Naive thymus-derived CD4-positive, alpha-beta T cell (primary cell): ENCODE measurements at regions not wholly inside any gene's neighbourhood (a gene's known extent, or its start where the extent isn't known, plus 50 kb on each side); places are given as distances from the start of the nearest gene placed in this dataset.

Experiments
- ATAC-seq: fragments of 150-1000 bp; cut with Tn5 transposase; 2 replicates; pipeline ENCODE4 v1.10.0; 2021; ENCODE audit warnings: mild to moderate bottlenecking, moderate library complexity
- CTCF ChIA-PET: fragments of 350-600 bp; sonication (Branson Sonifier 250); formaldehyde crosslinking; loops from one replicate; lab custom pipeline; 2021; ENCODE audit warnings: antibody characterized with exemption; lab: Charles Lee
- POLR2A ChIA-PET: fragments of 350-600 bp; sonication (Branson Sonifier 250); formaldehyde crosslinking; loops from one replicate; lab custom pipeline; 2021; ENCODE audit warnings: antibody characterized with exemption, inconsistent platforms; lab: Charles Lee
- DNase-seq, 9 donors: peaks; one replicate each; pipeline versions ENCODE4 v3.0.0 to v3.0.0-alpha.2; 2020 to 2022; ENCODE audit warnings: mixed read lengths in 1 of 9
- H3K27ac ChIP-seq: one replicate; pipeline ENCODE4 v1.7.0; 2013; ENCODE audit warnings: mild to moderate bottlenecking, low read depth, low read length, moderate library complexity
- H3K27me3 ChIP-seq, 2 donors: one replicate each; pipeline ENCODE4 v1.7.0; 2013; ENCODE audit warnings: low read length in 2 of 2, mild to moderate bottlenecking in 2 of 2, moderate library complexity in 2 of 2; ENCODE audit not compliant: control insufficient read depth in 2 of 2, insufficient read depth in 2 of 2
- H3K36me3 ChIP-seq, 3 experiments: 1 replicate in 2 of 3; 2 replicates in 1 of 3; pipeline ENCODE4 v1.7.0; 2013; ENCODE audit warnings: low read length in 3 of 3, mild to moderate bottlenecking in 3 of 3, moderate library complexity in 1 of 3; ENCODE audit not compliant: insufficient read depth in 3 of 3, control insufficient read depth in 2 of 3
- H3K4me1 ChIP-seq, 2 donors: one replicate each; pipeline ENCODE4 v1.7.0; 2013; ENCODE audit warnings: low read length in 2 of 2, mild to moderate bottlenecking in 2 of 2, moderate library complexity in 1 of 2; ENCODE audit not compliant: control insufficient read depth in 2 of 2, insufficient read depth in 2 of 2
- H3K4me3 ChIP-seq: 2 replicates; pipeline ENCODE4 v1.7.0; 2013; ENCODE audit warnings: mild to moderate bottlenecking, low read length
- H3K9me3 ChIP-seq, 3 experiments: 1 replicate in 2 of 3; 2 replicates in 1 of 3; pipeline ENCODE4 v1.7.0; 2013; ENCODE audit warnings: low read length in 3 of 3; ENCODE audit not compliant: control insufficient read depth in 2 of 3
- H3K27ac Mint-ChIP-seq, 9 donors: one replicate each; pipeline ENCODE4 v1.8.0; 2020 to 2022; ENCODE audit warnings: mixed read lengths in 9 of 9, mild to moderate bottlenecking in 8 of 9, moderate library complexity in 5 of 9, inconsistent platforms in 2 of 9
- H3K27me3 Mint-ChIP-seq, 5 donors: one replicate each; pipeline ENCODE4 v1.8.0; 2021 to 2022; ENCODE audit warnings: mixed read lengths in 5 of 5, mild to moderate bottlenecking in 1 of 5
- H3K36me3 Mint-ChIP-seq, 5 donors: one replicate each; pipeline ENCODE4 v1.8.0; 2020 to 2022; ENCODE audit warnings: mixed read lengths in 5 of 5, mild to moderate bottlenecking in 3 of 5, inconsistent platforms in 1 of 5
- H3K4me1 Mint-ChIP-seq, 7 donors: one replicate each; pipeline ENCODE4 v1.8.0; 2020 to 2022; ENCODE audit warnings: mixed read lengths in 7 of 7, mild to moderate bottlenecking in 3 of 7, inconsistent platforms in 1 of 7
- H3K4me3 Mint-ChIP-seq, 10 donors: one replicate each; pipeline ENCODE4 v1.8.0; 2020 to 2022; ENCODE audit warnings: mild to moderate bottlenecking in 10 of 10, mixed read lengths in 10 of 10, moderate library complexity in 6 of 10, inconsistent platforms in 2 of 10
- H3K9me3 Mint-ChIP-seq, 11 donors: one replicate each; pipeline ENCODE4 v1.8.0; 2020 to 2022; ENCODE audit warnings: mixed read lengths in 11 of 11, mild to moderate bottlenecking in 4 of 11, inconsistent platforms in 1 of 11, moderate library complexity in 1 of 11
- intact Hi-C, 2 donors: fragments of 100-400 bp; cut with micrococcal nuclease; formaldehyde crosslinking; loops; one replicate each; pipeline ENCODE4 v1.15.1; 2023

- Mint-ChIP-seq H3K9me3 (peaks cover 0 to 10% (median 4%) of the 10 kb centered on the region in 11 donors), H3K4me1 (no peaks in the 10 kb centered on the region), H3K4me3 (no peak overlapping the region), H3K27ac (no peak overlapping the region), H3K36me3 (no peaks in the 10 kb centered on the region), H3K27me3 (no peaks in the 10 kb centered on the region)
- CTCF ChIA-PET = no interaction called here
- no peaks in the 10 kb centered on the region for H3K27me3 ChIP-seq
- intact Hi-C loops = no loop called here
- no peak for DNase-seq
- no peaks in the 10 kb centered on the region for H3K36me3 ChIP-seq
- H3K4me3 ChIP-seq = no peak overlapping the region
- H3K4me1 ChIP-seq = no peaks in the 10 kb centered on the region
- ATAC-seq = no peak
- H3K9me3 ChIP-seq = no peaks in the 10 kb centered on the region
- POLR2A ChIA-PET = no interaction called here
- no peak overlapping the region for H3K27ac ChIP-seq
Measured at GRCh38 chr5:113971454-113971853, 390.4 kb upstream of the KCNN2 start.

- H3K27ac ChIP-seq = no peak overlapping the region
- no peaks in the 10 kb centered on the region for H3K9me3 ChIP-seq
- POLR2A ChIA-PET = no interaction called here
- Mint-ChIP-seq H3K27ac (no peak overlapping the region), H3K36me3 (no peaks in the 10 kb centered on the region), H3K4me3 (no peak overlapping the region), H3K27me3 (no peaks in the 10 kb centered on the region), H3K4me1 (no peaks in the 10 kb centered on the region), H3K9me3 (peaks cover 0 to 16% (median 4%) of the 10 kb centered on the region in 11 donors)
- intact Hi-C loops = no loop called here
- ATAC-seq (no peak), DNase-seq (no peak)
- no peaks in the 10 kb centered on the region for H3K4me1 ChIP-seq
- no peak overlapping the region for H3K4me3 ChIP-seq
- H3K36me3 ChIP-seq = no peaks in the 10 kb centered on the region
- no peaks in the 10 kb centered on the region for H3K27me3 ChIP-seq
- CTCF ChIA-PET = no interaction called here
Measured at GRCh38 chr5:113974976-113975375, 386.9 kb upstream of the KCNN2 start.

- H3K9me3 Mint-ChIP-seq = peaks cover 0 to 9% (median 0%) of the 10 kb centered on the region in 11 donors
- no peak for ATAC-seq
- H3K27ac Mint-ChIP-seq = no peak overlapping the region
- CTCF ChIA-PET = no interaction called here
- Histone ChIP-seq H3K9me3 (no peaks in the 10 kb centered on the region), H3K4me1 (no peaks in the 10 kb centered on the region), H3K4me3 (no peak overlapping the region), H3K27ac (no peak overlapping the region), H3K36me3 (no peaks in the 10 kb centered on the region), H3K27me3 (no peaks in the 10 kb centered on the region)
- H3K27me3 Mint-ChIP-seq = no peaks in the 10 kb centered on the region
- DNase-seq = no peak
- no peaks in the 10 kb centered on the region for H3K36me3 Mint-ChIP-seq
- no peaks in the 10 kb centered on the region for H3K4me1 Mint-ChIP-seq
- no peak overlapping the region for H3K4me3 Mint-ChIP-seq
- POLR2A ChIA-PET = no interaction called here
- intact Hi-C loops = no loop called here
Measured at GRCh38 chr5:113984928-113985327, 376.9 kb upstream of the KCNN2 start.

GRCh38 chr5:113985505-113985904, 376.4 kb upstream of the KCNN2 start:
- ATAC-seq = no peak
- no peaks in the 10 kb centered on the region for H3K36me3 Mint-ChIP-seq
- Histone ChIP-seq H3K27ac (no peak overlapping the region), H3K4me1 (no peaks in the 10 kb centered on the region), H3K36me3 (no peaks in the 10 kb centered on the region), H3K4me3 (no peak overlapping the region), H3K9me3 (no peaks in the 10 kb centered on the region), H3K27me3 (no peaks in the 10 kb centered on the region)
- POLR2A ChIA-PET = no interaction called here
- H3K27ac Mint-ChIP-seq = no peak overlapping the region
- no peak for DNase-seq
- CTCF ChIA-PET = interaction anchor here (0.5 kb wide), 1 partner anchor 30 kb away, joined by 3 read pairs; no protein-coding TSS in a partner anchor
- intact Hi-C loops = no loop called here
- no peaks in the 10 kb centered on the region for H3K27me3 Mint-ChIP-seq
- peaks cover 0 to 9% (median 2%) of the 10 kb centered on the region in 11 donors for H3K9me3 Mint-ChIP-seq
- H3K4me1 Mint-ChIP-seq = no peaks in the 10 kb centered on the region
- H3K4me3 Mint-ChIP-seq = no peak overlapping the region

- H3K9me3 ChIP-seq = no peaks in the 10 kb centered on the region
- no peak overlapping the region for H3K4me3 Mint-ChIP-seq
- no peak for ATAC-seq
- no peaks in the 10 kb centered on the region for H3K4me1 Mint-ChIP-seq
- H3K36me3 Mint-ChIP-seq = no peaks in the 10 kb centered on the region
- no peak for DNase-seq
- POLR2A ChIA-PET = no interaction called here
- CTCF ChIA-PET = no interaction called here
- no peaks in the 10 kb centered on the region for H3K27me3 ChIP-seq
- no peaks in the 10 kb centered on the region for H3K36me3 ChIP-seq
- intact Hi-C loops = no loop called here
- peaks cover 0 to 8% (median 2%) of the 10 kb centered on the region in 11 donors for H3K9me3 Mint-ChIP-seq
- H3K27ac ChIP-seq = no peak overlapping the region
- H3K4me3 ChIP-seq = no peak overlapping the region
- H3K4me1 ChIP-seq = no peaks in the 10 kb centered on the region
- H3K27ac Mint-ChIP-seq = no peak overlapping the region
- no peaks in the 10 kb centered on the region for H3K27me3 Mint-ChIP-seq
Measured at GRCh38 chr5:113989278-113989912, 372.5 kb upstream of the KCNN2 start.

GRCh38 chr5:113989913-113990305, 372.0 kb upstream of the KCNN2 start:
- Histone ChIP-seq H3K36me3 (no peaks in the 10 kb centered on the region), H3K27me3 (no peaks in the 10 kb centered on the region), H3K4me3 (no peak overlapping the region), H3K9me3 (no peaks in the 10 kb centered on the region), H3K4me1 (no peaks in the 10 kb centered on the region), H3K27ac (no peak overlapping the region)
- Mint-ChIP-seq H3K27me3 (no peaks in the 10 kb centered on the region), H3K9me3 (peaks cover 0 to 10% (median 3%) of the 10 kb centered on the region in 11 donors), H3K27ac (no peak overlapping the region), H3K4me3 (no peak overlapping the region), H3K4me1 (no peaks in the 10 kb centered on the region), H3K36me3 (no peaks in the 10 kb centered on the region)
- intact Hi-C loops = no loop called here
- ATAC-seq (no peak), DNase-seq (no peak)
- CTCF ChIA-PET = interaction anchor here (1.4 kb wide), 1 partner anchor 11 kb away, joined by 4 read pairs; no protein-coding TSS in a partner anchor
- POLR2A ChIA-PET = no interaction called here

- H3K9me3 ChIP-seq = no peaks in the 10 kb centered on the region
- H3K27me3 Mint-ChIP-seq = peaks cover 0 to 5% (median 0%) of the 10 kb centered on the region in 5 donors
- no peak for DNase-seq
- H3K27me3 ChIP-seq = no peaks in the 10 kb centered on the region
- CTCF ChIA-PET = interaction anchor here (0.7 kb wide), 1 partner anchor 11 kb away, joined by 4 read pairs; no protein-coding TSS in a partner anchor
- no peak overlapping the region for H3K4me3 Mint-ChIP-seq
- H3K9me3 Mint-ChIP-seq = peaks cover 0 to 5% (median 2%) of the 10 kb centered on the region in 11 donors
- no peak for ATAC-seq
- intact Hi-C loops = no loop called here
- no peak overlapping the region for H3K27ac ChIP-seq
- POLR2A ChIA-PET = no interaction called here
- no peaks in the 10 kb centered on the region for H3K36me3 ChIP-seq
- H3K27ac Mint-ChIP-seq = no peak overlapping the region
- H3K4me3 ChIP-seq = no peak overlapping the region
- no peaks in the 10 kb centered on the region for H3K4me1 Mint-ChIP-seq
- no peaks in the 10 kb centered on the region for H3K4me1 ChIP-seq
- H3K36me3 Mint-ChIP-seq = no peaks in the 10 kb centered on the region
Measured at GRCh38 chr5:114001076-114001475, 360.8 kb upstream of the KCNN2 start.
